ENCODE measurements at regions not wholly inside any gene's neighbourhood (a gene's known extent, or its start where the extent isn't known, plus 50 kb on each side); places are given as distances from the start of the nearest gene placed in this dataset.
"Not testable (repeated sequence)": the region's sequence is repeated elsewhere in the genome, so short reads cannot be mapped to it uniquely, and the experiment has no call there.

DNA sequence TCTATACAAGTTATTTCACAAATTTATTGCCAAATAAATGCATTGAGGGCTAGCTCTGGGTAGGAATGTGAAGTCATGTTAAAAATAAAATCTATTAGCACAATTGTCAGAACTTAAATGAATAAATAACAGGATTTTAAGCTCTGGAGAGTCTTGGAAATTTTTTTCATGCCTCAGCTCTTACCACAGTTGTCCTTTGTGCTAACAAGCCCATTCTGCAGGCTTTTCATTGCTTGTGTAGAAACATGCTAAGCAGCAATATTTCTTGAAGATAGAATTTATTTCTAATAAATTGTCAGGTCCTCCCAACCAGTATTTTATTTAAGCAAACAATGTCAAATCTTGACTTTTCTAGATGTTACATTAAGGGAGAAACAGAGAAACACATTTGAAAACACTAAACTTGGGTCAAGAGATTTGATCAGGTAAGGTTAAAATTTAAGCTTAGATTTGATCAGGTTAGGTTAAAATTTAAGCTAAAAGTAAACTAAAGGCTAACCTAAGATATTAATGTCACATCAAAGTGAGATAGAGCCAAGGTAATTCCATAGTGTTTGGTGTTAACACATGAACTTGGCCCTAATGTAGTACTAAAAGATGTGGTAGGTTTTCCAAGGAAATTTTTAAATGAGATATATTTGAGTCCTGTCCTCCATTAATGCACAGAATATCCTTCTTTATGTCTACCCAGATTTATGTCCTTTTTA is 179.1 kb upstream of the IL1RAPL1 start:
- DNase-seq, result no peak

DNA sequence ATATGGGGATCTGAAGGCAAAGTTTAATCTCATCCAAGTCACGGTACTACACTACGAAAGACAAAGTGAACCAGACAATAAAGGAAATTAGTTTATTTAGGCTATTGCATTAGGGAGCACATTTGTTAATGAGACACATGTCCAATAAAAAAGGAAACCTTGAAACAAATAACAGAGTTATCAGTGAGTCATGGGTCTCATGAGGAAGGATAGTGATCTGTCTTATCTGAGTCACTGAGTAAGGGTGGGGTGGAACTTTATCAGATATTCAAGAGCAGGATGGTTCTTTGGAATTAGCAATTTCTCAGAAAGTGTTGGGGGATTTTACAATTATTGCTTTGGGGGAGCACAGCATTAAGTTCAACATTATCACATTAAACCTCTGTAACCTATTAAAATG is 188.9 kb upstream of the IL1RAPL1 start:
- no peak for DNase-seq

DNA sequence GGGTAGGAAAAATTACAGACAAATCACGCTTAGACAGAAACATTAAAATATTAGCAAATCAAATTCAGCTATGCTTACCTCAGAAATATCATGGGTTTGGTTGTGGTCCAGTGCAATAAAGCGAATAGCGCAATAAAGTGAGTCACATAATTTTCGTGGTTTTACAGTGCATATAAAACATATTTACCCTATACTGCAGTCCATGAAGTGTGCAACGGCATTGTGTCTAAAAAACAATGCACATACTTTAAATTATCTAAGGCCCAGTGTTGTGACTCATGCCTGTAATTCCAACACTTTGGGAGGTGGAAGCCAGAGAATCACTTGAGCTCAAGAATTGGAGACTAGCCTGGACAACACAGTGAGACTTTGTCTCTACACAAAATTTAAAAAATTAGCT is 195.7 kb upstream of the IL1RAPL1 start:
- DNase-seq, result no peak

DNA sequence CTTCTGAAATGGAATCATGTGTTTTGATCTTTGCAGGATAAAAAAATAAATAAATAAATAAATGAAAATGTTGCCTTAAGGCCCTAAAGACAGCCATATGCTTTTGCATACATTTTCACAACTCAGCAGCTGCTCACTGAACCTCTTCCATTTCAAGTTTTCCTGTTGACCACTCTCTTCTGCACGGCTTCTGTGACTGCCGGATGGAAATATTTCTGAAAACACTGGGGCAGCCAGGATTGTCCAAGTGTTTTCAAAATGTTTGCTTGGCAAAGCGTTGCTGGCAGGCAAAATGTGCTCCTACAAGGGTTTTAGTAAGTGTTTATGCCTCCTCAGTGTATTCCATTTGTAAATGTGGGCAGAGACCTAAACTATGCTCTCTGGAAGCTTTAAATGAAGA is 208.1 kb upstream of the IL1RAPL1 start:
- no peak for DNase-seq

DNA sequence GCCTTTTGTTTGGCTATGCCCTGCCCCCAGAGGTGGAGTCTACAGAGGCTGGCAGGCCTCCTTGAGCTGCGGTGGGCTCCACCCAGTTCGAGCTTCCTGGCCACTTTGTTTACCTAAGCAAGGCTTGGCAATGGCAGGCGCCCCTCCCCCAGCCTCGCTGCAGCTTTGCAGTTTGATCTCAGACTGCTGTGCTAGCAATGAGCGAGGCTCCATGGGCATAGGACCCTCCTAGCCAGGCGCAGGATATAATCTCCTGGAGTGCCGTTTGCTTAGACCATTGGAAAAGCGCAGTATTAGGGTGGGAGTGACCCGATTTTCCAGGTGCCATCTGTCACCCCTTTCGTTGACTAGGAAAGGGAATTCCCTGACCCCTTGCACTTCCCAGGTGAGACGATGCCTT is 219.6 kb upstream of the IL1RAPL1 start:
- not testable (repeated sequence) for DNase-seq

DNA sequence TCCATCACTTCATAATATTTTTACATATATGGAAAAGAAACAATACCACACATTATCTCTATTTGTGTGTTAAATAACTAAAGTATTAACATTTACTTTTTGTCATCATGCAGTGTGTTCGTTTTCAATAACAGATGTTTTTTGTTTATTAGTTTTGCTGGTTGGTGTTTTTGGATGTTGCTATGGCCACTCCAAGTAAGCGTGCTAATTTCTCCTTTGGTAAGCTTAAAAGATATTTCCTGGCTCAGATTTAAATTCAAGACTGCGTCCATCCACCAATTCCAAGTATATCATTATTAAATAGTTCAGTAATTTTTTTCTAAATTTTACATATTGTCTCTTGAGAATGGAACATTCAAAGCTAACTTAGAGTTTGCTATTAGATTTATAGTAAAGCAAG is 235.4 kb upstream of the IL1RAPL1 start:
- no peak for DNase-seq

DNA sequence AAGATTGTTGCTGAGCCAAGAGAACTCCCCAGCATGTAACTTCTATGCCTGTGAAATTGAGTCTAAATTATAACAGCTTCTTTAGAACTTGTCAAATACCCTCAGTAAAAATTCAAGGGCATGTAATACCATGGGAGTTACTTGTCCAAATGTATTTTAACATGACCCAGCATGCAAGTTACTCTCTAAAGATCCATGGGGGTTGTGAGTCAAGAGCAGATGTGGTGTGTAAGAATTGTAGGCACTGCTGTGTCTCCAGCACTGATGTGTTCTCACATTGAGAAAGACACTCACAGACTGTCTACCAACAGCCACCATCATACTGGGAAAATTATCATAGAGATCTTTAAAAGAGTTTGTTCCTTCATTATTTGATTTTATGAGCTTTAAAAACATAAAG is 237.4 kb upstream of the IL1RAPL1 start:
- no peak for DNase-seq

DNA sequence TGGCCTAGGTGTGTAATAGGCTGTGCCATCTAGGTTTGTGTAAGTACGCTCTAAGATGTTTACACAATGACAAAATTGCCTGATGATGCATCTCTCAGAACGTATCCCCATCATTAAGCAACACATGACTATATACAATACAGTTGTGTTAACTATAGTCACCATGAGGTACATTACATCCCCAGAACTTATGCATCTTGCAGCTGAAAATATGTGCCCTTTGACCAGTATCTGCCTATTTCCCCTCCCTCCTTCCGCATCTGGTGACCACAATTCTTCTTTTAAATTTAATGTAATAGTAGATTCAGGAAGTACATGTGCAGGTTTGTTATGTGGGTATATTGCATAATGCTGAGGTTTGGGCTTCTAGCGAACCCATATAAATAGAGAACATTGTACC is 239.8 kb upstream of the IL1RAPL1 start:
- DNase-seq, result peak; percentile 89

DNA sequence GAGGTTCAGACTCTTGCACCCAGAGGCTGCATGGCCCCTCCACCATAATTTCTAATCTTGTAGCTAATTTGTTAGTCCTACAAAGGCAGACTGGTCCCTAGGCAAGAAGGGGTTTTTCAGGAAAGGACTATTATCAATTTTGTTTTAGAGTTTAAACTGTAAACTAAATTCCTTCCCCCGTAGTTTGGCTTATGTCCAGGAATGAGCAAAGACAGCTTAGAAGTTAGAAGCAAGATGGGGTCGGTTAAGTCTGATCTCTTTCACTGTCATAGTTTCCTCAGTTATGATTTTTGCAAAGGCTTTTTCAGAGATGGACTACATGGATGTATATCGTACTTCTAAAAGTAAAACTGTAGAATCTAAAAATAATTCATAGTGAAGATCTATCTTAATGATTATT is 258.1 kb upstream of the IL1RAPL1 start:
- DNase-seq, result no peak

DNA sequence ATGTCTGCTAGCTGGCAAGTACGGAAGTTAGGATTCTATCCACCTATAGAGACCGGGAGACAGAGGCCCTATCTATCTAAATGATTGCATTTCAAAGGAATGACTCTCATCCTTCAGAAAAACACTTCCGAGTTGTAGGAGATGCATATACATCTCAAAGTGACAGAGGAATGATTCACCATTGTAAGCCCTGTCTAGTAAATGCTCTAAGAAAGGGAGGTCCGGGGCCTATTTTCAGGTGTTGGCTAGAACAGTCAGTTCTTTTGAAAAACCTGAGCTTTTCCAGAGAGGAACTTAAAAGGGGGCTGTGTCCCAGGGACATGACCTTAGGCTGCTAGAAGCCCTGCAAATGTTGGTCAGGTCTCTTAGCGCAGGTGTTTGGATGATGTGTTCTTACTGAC is 262.9 kb upstream of the IL1RAPL1 start:
- no peak for DNase-seq

DNA sequence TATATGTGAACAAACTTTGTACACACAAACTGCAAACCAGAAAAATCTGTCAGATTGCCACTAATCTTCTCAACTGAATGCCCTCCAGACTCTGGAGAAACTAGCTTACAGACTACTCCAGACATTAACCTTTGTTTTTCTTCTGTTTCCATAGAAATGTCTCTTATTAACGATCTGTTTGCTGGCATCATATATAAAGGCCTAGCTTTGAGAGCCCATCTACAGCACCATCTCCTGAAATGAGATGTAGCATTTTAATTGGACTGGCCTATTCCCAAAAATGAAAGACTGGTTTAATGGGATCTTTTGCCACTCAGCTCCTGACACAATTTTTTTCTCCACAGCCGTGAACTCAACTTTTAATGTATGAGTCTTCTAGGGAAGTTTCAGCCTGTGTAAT is 266.0 kb upstream of the IL1RAPL1 start:
- no peak for DNase-seq

DNA sequence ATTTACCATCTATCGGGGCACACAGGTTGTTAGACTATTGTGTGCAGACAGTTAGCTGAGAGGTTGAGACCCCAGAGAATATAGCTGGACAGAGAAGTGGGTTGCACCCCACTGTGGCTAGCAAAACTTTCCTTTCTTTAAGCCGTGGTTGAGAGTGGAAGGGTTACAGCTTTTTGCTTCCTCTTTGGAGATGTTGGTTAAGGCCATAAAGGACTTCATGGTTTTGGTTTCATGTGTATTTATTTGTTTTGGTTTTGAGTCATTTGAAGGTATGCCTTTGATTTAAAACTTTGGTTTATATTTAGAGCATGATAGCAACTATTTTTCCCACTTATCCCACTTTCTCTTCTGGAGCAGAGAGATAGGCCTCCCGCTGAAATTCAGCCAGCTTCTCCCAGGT is 274.3 kb upstream of the IL1RAPL1 start:
- DNase-seq, result peak; percentile 60

DNA sequence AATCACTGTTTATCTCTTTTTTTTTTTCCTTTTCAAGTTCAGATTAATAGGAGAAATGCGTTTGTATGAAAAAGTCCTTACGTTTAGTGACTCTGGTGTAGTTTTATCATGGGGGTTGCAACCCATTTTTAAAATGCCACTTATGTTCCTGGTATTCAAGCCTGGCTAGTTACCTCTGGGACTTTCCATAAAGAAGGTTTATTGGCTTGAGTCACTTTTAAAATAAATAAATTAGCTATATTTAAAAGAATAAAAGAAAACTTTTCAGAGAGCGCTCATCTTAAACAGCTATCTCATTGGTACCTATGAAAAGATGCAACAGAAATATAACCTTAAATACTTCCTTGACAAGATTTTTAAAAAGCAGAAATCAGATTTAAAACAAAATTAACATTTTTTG is 275.0 kb upstream of the IL1RAPL1 start:
- DNase-seq, result no peak

DNA sequence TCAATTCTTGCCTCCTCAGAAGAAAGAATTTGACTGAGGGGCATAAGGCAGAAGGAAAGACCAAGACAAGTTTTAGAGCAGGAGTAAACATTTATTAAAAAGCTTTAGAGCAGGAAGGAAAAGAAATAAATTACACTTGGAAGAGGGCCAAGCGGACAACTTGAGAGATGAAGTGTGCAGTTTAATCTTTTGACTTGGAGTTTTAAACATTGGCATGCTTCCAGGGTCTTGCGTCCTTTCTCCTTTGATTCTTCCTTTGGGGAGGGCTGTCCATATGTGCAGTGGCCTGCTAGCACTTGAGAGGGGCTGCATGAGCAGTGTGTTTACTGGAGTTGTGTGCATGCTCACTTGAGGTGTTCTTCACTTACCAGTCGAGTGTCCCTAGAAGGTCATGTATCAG is 275.8 kb upstream of the IL1RAPL1 start:
- DNase-seq, result no peak

DNA sequence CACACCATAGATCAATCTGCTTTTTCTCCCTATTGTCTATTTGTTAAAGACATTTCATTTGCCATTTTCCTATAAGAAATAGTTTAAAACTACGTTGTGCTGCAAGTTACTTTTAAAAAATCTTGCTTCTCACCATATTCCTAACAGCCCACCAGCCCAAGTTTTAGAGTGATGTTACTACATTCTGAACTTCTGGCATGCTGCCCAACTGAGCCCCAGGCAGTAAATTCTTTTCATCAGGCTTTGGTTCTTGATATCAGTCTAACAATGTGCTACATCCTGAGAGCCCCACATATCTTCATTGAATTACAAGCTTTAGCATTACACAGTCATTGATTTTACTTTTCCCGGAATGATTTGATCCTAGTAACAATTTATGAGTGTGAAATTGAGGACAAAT is 283.8 kb upstream of the IL1RAPL1 start:
- no peak for DNase-seq

DNA sequence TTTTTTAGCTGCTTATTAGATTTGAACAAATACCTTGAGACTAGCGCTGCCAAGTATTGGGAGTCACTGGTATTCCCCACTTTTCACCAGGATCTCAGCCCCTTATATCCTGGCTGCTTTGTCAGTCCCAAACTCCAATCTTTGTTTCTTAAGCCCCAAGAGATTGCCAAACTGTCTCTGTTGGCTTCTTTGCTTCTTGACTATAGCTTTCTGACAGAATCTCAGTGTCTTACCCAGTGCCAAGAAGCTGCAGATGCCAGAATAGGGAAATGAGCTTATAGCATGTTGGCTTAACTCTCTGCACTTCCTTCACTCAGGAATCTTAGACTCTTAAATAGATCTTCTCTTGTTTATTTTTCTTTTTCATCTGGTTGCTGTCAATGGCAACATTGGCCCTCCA is 297.5 kb upstream of the DCAF8L1 start:
- DNase-seq, result no peak

DNA sequence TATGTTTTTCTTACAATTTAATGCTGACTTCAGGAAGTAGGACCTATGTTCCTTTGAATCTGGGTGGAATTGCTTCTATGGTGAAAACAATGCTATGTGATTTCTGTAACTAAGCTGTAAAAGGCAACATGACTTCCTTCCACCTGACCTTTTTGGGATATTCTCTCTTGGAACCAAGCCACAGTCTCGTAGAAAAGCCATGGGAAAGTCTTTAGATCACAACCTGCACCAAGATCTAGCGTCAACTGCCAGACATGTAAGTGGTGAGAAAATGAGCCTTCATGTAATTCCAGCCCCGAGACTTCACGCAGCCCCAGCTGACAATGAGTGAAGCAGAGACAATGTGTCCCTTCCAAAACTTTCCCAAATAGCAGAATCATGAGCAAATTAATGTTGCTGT is 297.0 kb upstream of the DCAF8L1 start:
- DNase-seq, result no peak

DNA sequence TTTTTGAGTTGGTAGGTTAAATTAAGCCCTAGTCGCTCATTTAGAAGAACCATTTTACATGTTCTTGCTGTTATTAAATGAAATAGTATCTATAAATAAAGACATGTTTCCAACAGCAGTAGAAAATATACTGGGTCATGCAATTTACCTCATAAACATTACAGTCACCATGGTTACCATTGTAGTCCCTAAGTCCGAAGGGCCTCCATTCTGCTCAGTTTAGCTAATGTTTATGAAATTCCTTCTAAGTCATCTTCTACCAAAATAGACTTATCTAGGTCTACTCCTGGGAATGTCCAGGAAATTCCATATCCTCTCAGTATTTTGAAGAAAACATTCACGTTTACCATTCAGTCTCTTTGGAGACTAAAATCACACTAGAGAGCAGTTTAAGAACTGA is 292.5 kb upstream of the DCAF8L1 start:
- no peak for DNase-seq

DNA sequence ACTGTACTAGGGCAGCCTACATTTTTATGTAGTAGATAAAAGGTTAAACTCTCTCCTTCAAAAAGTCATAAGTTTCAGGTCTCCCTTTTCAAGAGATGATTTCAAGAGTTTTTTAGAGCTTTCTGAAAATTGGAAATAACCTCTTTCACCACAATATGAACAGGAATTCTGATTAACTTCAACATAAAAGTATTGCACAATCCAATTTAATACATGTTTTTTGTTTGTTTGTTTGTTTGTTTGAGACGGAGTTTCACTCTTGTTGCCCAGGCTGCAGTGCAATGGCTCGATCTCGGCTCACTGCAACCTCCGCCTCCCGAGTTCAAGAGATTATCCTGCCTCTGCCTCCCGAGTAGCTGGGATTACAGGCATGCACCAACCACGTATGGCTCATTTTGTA is 265.4 kb upstream of the DCAF8L1 start:
- DNase-seq, result no peak

DNA sequence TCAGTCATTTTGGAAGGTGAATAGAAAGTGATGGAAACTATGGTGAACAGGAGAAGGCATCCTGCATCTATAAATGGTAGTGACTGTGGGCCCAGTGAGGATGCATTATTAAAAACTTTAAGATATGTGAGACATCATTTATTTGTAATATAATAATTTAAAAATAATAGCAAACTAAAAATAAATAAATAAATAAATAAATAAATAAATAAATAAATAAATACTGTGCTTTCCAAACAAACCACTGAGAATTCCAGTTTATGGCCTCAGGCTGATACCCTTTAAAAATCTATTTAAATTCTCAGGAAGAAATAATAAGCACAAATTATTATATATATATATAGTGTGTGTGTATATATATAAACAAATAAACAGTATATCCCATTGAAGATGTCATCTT is 248.0 kb upstream of the DCAF8L1 start:
- no peak for DNase-seq

DNA sequence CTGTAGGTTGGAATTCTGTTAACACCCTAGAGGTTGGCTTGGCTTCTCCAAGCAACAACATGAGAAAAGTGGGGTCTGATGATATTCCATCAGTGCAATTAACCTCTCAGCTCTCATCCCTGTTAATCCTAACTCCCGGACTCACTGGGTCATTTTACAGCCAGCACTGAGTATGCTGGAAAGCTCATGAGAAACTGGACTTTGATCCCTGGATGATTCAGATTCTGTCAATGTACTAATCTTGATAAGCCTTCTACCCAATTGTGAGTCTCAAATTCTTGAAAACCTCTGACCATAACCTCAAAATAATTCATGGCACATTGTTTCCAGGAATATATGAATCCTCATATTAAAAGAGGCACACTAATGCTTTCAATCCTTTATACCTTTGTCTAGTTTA is 244.3 kb upstream of the DCAF8L1 start:
- no peak for DNase-seq

DNA sequence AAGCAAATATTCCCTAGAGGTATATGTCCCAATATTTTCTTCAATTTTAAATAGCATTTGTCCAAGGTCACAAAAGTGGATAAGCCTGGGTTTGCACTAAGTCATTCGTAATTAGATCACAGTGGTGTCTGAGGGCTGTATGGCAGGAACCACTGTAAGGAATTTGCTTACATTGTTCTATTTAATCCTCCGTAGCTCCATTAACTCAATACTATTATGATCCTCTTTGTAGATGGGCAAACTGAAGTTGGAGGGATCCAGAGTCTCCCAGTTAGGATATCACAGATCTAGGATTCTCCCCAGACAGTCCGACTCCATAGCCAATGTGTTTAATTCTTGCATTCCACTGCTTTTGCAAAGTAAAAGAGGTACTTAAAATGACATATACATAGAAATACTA is 242.7 kb upstream of the DCAF8L1 start:
- DNase-seq, result no peak

DNA sequence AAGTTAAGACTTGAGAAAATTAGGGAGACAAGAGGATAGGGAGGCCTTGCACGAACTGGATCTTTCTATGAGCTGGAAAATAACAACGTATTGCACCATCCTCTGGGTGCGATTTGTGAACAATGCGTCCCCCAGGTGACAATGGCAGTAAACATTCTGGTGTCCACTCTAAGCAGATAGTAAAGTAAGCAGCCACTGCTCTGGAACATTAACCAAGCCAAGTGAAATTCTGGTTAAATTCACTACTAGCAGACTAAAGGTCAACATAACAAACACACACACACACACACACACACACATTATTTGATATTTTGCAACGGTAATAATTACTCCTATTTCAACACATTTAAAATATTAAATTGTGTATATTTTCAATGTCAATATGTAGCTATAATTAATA is 242.2 kb upstream of the DCAF8L1 start:
- DNase-seq, result no peak

DNA sequence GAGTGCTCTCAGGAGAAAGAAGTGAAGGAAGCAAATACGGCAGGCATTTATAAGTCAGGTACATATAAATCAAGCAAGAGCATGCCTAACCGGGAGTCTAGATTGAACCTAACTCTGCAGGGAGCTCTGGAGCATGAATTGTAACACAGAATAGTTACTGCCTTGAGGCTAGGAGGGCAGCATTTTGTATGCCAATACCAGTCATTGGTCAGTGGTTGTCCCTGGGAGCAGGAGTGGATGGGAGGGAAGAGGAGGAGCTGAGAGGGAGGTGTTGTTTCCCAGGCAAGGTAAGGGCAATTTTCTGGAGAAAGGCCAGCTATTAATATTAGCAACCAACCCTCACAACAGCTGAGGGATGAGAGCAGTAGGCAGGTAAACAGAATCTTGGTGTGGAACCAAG is 224.7 kb upstream of the DCAF8L1 start:
- no peak for DNase-seq

DNA sequence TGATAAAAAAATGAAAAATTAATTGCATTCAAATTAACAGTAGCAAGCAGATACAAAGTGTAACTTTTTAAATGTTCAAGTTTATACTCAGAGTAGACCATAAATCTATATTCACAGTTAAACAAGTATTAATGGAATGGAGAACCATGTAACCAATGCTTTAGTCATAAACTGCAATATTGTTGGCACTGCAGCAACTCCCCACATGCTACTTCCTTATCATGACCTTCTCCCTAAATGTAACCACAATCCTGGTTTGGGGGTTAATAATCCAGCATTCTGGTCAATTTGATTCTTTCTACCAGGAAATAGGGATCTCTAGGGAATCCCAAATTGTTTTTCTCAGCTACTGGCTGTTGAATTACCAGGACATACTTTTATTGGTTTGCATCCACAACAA is 223.9 kb upstream of the DCAF8L1 start:
- peak; percentile 16 for DNase-seq

DNA sequence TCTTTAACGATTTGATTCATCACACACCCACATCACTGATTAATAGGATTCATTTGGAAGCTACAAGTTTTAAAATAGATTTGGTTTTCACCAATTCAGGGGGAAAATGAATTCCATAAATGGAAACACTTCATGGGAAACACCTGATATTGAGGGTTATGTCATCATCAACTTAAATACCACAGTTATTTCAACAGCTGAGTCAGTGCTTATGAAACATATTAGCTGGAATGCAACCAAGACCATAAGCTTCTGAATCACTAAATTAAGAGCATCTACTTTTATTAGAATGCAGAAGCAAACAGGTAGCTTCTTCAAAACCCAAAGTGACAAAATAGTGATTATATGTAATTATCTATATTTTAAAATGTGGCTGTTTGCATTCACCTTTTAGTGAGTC is 207.8 kb upstream of the DCAF8L1 start:
- peak; percentile 51 for DNase-seq
